Lung (tissue), 11 donors: ENCODE measurements at regions not wholly inside any gene's neighbourhood (a gene's known extent, or its start where the extent isn't known, plus 50 kb on each side); places are given as distances from the start of the nearest gene placed in this dataset.

Experiments
- ATAC-seq: fragments of 200-7000 bp; cut with Tn5 transposase; one replicate; pipeline ENCODE4 v1.9.1; 2020; ENCODE audit warnings: moderate number of reproducible peaks; ENCODE audit not compliant: insufficient read depth, low FRiP score
- DNase-seq, 3 donors: peaks; one replicate each; pipeline ENCODE4 v3.0.0-alpha.2; 2013 to 2017
- H3K27ac ChIP-seq, 2 donors: one replicate each; pipeline ENCODE4 v1.5.1; 2013; ENCODE audit warnings: mild to moderate bottlenecking in 2 of 2, moderate library complexity in 2 of 2, control low read depth in 1 of 2, inconsistent platforms in 1 of 2, low read depth in 1 of 2, low read length in 1 of 2
- H3K27me3 ChIP-seq, 3 donors: one replicate each; pipeline ENCODE4 v1.5.1; 2013; ENCODE audit warnings: low read length in 2 of 3; ENCODE audit not compliant: control insufficient read depth in 3 of 3, insufficient read depth in 3 of 3
- H3K36me3 ChIP-seq, 4 donors: one replicate each; pipeline ENCODE4 v1.5.1; 2013; ENCODE audit warnings: low read length in 4 of 4, mild to moderate bottlenecking in 1 of 4, moderate library complexity in 1 of 4; ENCODE audit not compliant: control insufficient read depth in 4 of 4, insufficient read depth in 4 of 4
- H3K4me1 ChIP-seq, 5 donors: one replicate each; pipeline ENCODE4 v1.5.1; 2013; ENCODE audit warnings: low read length in 5 of 5, mild to moderate bottlenecking in 2 of 5, moderate library complexity in 1 of 5; ENCODE audit not compliant: control insufficient read depth in 5 of 5, insufficient read depth in 5 of 5
- H3K4me3 ChIP-seq: one replicate; pipeline ENCODE4 v1.5.1; 2013; ENCODE audit warnings: mild to moderate bottlenecking, control low read depth, moderate library complexity
- H3K9ac ChIP-seq, 2 donors: one replicate each; pipeline ENCODE4 v1.5.1; 2013; ENCODE audit warnings: low read length in 2 of 2, control low read depth in 1 of 2; ENCODE audit not compliant: insufficient read depth in 1 of 2
- H3K9me3 ChIP-seq, 4 donors: one replicate each; pipeline ENCODE4 v1.5.1; 2013; ENCODE audit warnings: low read length in 3 of 4, mild to moderate bottlenecking in 1 of 4, moderate library complexity in 1 of 4; ENCODE audit not compliant: control insufficient read depth in 4 of 4, insufficient read depth in 3 of 4
- WGBS, 2 donors: extraction: QIAGEN DNeasy Blood & Tissue Kit; methylation state at CpG; one replicate each; pipeline ENCODE4 v1.1.7; 2013; 5-methylcytosine and 5-hydroxymethylcytosine counted together
- TF ChIP-seq, protein P1 (sequence below): IDR thresholded peaks from 2 replicates; pipeline ENCODE4 v1.5.1; 2012; ENCODE audit warnings: mild to moderate bottlenecking; ENCODE audit errors: control extremely low read depth, extremely low read depth
- donor health status: control.
- donor health status: control.
- donor health status: Bipolar disorder and iron deficiency.
- donor health status: healthy.
- donor health status: DM: yes; HTN: yes; CAD: no.

DNA sequence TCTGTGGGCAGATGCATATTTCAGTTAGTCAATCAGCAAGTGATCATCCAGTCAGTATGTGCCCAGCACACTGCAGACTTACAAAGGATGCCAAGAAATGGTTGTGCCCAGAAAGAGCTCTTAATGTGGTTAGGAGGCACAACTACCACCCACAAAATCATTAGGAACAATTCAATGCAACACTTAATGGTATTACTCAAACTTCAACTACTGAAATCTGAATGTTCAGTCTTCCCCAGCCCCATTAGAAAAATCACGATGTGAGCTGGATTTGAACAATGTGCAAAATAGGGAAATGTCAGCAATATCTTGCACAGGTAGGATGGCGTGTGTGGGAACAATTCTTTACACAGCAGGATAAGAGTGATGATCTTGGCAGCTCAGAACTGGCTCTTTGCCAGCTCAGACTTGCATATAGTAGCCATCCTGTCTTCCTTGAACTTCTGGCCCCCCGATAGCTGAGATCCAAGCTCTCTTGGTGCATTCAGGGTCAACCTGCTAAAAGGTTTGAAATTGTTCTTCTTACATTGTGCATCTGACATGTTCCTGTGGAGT is 556.7 kb upstream of the HTR1E start:
- Histone ChIP-seq H3K36me3 (no peaks in the 10 kb centered on the region), H3K4me3 (no peak overlapping the region), H3K27me3 (no peaks in the 10 kb centered on the region), H3K4me1 (no peaks in the 10 kb centered on the region), H3K9me3 (no peaks in the 10 kb centered on the region), H3K9ac (no peak overlapping the region), H3K27ac (no peak overlapping the region)
- ATAC-seq (no peak), DNase-seq (no peak)
- TF ChIP-seq, protein P1, sequence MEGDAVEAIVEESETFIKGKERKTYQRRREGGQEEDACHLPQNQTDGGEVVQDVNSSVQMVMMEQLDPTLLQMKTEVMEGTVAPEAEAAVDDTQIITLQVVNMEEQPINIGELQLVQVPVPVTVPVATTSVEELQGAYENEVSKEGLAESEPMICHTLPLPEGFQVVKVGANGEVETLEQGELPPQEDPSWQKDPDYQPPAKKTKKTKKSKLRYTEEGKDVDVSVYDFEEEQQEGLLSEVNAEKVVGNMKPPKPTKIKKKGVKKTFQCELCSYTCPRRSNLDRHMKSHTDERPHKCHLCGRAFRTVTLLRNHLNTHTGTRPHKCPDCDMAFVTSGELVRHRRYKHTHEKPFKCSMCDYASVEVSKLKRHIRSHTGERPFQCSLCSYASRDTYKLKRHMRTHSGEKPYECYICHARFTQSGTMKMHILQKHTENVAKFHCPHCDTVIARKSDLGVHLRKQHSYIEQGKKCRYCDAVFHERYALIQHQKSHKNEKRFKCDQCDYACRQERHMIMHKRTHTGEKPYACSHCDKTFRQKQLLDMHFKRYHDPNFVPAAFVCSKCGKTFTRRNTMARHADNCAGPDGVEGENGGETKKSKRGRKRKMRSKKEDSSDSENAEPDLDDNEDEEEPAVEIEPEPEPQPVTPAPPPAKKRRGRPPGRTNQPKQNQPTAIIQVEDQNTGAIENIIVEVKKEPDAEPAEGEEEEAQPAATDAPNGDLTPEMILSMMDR: no peak
- 82 to 88% methylated on average over 3 of the region's 3 CpGs for WGBS, 2 donors

DNA sequence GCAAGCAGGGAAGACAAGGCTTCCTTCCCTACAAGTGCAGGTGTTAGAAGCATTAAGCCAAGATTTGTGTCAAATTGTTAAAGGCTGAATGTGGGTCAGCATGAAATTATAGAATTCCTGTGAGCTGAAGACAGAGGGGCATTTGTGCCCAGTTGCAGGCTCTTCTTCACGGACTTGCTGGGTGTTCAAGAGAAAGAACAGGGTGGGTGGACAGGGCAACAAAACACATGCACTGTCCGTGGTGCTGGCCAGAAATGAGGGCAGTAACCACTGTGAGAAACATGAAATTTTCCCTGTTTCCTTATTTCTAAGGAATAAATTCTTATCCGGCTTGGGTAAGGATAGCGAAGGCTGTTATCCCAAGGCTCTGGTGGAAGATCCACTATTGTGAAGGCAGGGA is 579.5 kb upstream of the HTR1E start:
- ATAC-seq: no peak
- no peak overlapping the region for H3K27ac ChIP-seq

DNA sequence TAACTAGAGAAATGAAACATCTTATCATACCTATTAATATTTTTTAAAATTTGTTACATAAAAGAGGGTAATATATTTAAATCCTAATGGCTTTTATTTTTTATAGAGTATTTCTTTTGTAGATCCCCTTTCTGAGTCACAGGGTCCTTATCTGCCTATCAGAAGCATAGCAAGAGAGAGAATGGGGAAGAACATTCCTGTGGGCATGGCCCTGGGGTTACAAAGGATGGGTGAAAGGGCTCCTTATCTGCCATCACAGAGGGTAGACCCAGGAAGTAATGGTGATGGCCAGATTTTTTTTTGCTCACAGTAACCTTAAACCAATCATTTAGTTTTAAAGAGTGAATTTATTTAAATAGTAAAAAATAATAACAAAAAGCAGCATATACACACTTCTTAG is 582.1 kb upstream of the HTR1E start:
- no peak for ATAC-seq

More for the DNA sequence above, 579.5 kb upstream of the HTR1E start:
- Histone ChIP-seq H3K9ac (no peak overlapping the region), H3K9me3 (peaks cover 0 to 3% (median 0%) of the 10 kb centered on the region in 4 donors), H3K4me1 (no peaks in the 10 kb centered on the region), H3K4me3 (no peak overlapping the region), H3K36me3 (no peaks in the 10 kb centered on the region), H3K27me3 (no peaks in the 10 kb centered on the region)
- TF ChIP-seq, protein P1: no peak
- peak in 1 of 3 donors; percentile 15 for DNase-seq
- WGBS, 2 donors: 68 to 71% methylated on average over 4 of the region's 4 CpGs

More for the DNA sequence above, 582.1 kb upstream of the HTR1E start:
- H3K27ac ChIP-seq: no peak overlapping the region
- no peaks in the 10 kb centered on the region for H3K36me3 ChIP-seq
- no peak overlapping the region for H3K4me3 ChIP-seq
- TF ChIP-seq, protein P1: no peak
- H3K9me3 ChIP-seq: peaks cover 0 to 6% (median 0%) of the 10 kb centered on the region in 4 donors
- no peaks in the 10 kb centered on the region for H3K4me1 ChIP-seq
- no peaks in the 10 kb centered on the region for H3K27me3 ChIP-seq
- DNase-seq: no peak
- no peak overlapping the region for H3K9ac ChIP-seq
